ENCODE measurements at regions not wholly inside any gene's neighbourhood (a gene's known extent, or its start where the extent isn't known, plus 50 kb on each side); places are given as distances from the start of the nearest gene placed in this dataset.

DNA sequence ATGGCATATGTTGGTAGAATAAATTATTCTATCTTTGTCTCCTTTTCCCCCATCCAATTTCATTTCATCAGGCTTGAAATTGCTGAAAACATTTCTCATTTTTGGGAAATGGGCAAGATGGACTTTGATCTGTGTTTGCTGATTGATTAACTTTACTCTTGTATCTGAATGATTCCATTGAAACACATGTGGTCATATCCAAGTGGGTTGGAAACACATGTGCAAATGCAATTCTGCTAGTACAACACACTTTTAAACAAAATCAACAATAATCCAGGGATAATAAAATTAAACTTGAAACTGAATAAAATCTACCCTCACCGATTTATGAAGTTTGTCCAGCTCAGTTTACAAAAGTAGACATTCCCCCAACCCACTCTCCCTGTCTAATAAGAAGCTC is 96.9 kb downstream of the EPDR1 start:
- TF ChIP-seq, protein P1, sequence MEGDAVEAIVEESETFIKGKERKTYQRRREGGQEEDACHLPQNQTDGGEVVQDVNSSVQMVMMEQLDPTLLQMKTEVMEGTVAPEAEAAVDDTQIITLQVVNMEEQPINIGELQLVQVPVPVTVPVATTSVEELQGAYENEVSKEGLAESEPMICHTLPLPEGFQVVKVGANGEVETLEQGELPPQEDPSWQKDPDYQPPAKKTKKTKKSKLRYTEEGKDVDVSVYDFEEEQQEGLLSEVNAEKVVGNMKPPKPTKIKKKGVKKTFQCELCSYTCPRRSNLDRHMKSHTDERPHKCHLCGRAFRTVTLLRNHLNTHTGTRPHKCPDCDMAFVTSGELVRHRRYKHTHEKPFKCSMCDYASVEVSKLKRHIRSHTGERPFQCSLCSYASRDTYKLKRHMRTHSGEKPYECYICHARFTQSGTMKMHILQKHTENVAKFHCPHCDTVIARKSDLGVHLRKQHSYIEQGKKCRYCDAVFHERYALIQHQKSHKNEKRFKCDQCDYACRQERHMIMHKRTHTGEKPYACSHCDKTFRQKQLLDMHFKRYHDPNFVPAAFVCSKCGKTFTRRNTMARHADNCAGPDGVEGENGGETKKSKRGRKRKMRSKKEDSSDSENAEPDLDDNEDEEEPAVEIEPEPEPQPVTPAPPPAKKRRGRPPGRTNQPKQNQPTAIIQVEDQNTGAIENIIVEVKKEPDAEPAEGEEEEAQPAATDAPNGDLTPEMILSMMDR (IDR thresholded peaks at IDR 0.05; ENCODE audit: poor library complexity) = no peak
- TF ChIP-seq EZH2phosphoT487 (IDR thresholded peaks at IDR 0.05; ENCODE audit: low read depth, severe bottlenecking, unreplicated experiment) = no peak

All from hepatocyte (in vitro differentiated cells).